H54 (cell line): ENCODE measurements at regions not wholly inside any gene's neighbourhood (a gene's known extent, or its start where the extent isn't known, plus 50 kb on each side); places are given as distances from the start of the nearest gene placed in this dataset.
"Not testable (repeated sequence)": the region's sequence is repeated elsewhere in the genome, so short reads cannot be mapped to it uniquely, and the experiment has no call there.

ENCODE experiments used
- DNase-seq: peaks from one replicate; pipeline ENCODE4 v3.0.0; 2011; ENCODE audit warnings: low spot score, mixed read lengths; ENCODE audit not compliant: insufficient read length
- FAIRE-seq: peaks from 3 replicates; lab custom pipeline; 2011; peaks lifted over from hg19 to GRCh38; lab: Jason Lieb, UNC
- POLR2A ChIP-seq: IDR thresholded peaks from 2 replicates; pipeline ENCODE4 v1.6.1; 2011; ENCODE audit warnings: low read depth, mild to moderate bottlenecking, low read length

- DNase-seq = no peak
- peak; percentile 27 for FAIRE-seq
- no peak for TF ChIP-seq POLR2A
Measured at GRCh38 chr2:226540204-226540994, 259.2 kb downstream of the IRS1 start.

- TF ChIP-seq POLR2A = no peak
- FAIRE-seq = no peak
- no peak for DNase-seq
Measured at GRCh38 chr2:226536410-226536809, 263.2 kb downstream of the IRS1 start.

GRCh38 chr2:226532976-226533375 is 266.6 kb downstream of the IRS1 start:
- FAIRE-seq, DNase-seq: not testable (repeated sequence)

GRCh38 chr2:226531061-226531810 is 268.4 kb downstream of the IRS1 start:
- TF ChIP-seq POLR2A = no peak
- no peak for DNase-seq
- no peak for FAIRE-seq

GRCh38 chr2:226529556-226529955 is 270.1 kb downstream of the IRS1 start:
- DNase-seq (no peak), FAIRE-seq (no peak)
- no peak for TF ChIP-seq POLR2A

GRCh38 chr2:226526716-226527115 is 272.9 kb downstream of the IRS1 start:
- TF ChIP-seq POLR2A = no peak
- FAIRE-seq (peak; percentile 33), DNase-seq (no peak)

- DNase-seq (no peak), FAIRE-seq (peak; percentile 30)
- no peak for TF ChIP-seq POLR2A
Measured at GRCh38 chr2:226524381-226524843, 275.2 kb downstream of the IRS1 start.

- TF ChIP-seq POLR2A = no peak
- DNase-seq (no peak), FAIRE-seq (no peak)
Measured at GRCh38 chr2:226520723-226521122, 278.9 kb downstream of the IRS1 start.

GRCh38 chr2:226515344-226516055 is 284.1 kb downstream of the IRS1 start:
- DNase-seq (no peak), FAIRE-seq (no peak)
- no peak for TF ChIP-seq POLR2A

- no peak for TF ChIP-seq POLR2A
- FAIRE-seq = peak; percentile 72
- DNase-seq = no peak
Measured at GRCh38 chr2:226514895-226515294, 284.7 kb downstream of the IRS1 start.

- no peak for TF ChIP-seq POLR2A
- no peak for FAIRE-seq
- no peak for DNase-seq
Measured at GRCh38 chr2:226511311-226511710, 288.3 kb downstream of the IRS1 start.

GRCh38 chr2:226508683-226509082 is 290.9 kb downstream of the IRS1 start:
- DNase-seq (no peak), FAIRE-seq (no peak)
- no peak for TF ChIP-seq POLR2A

- no peak for TF ChIP-seq POLR2A
- FAIRE-seq (no peak), DNase-seq (no peak)
Measured at GRCh38 chr2:226508005-226508404, 291.6 kb downstream of the IRS1 start.
